ENCODE measurements at regions not wholly inside any gene's neighbourhood (a gene's known extent, or its start where the extent isn't known, plus 50 kb on each side); places are given as distances from the start of the nearest gene placed in this dataset.

DNA sequence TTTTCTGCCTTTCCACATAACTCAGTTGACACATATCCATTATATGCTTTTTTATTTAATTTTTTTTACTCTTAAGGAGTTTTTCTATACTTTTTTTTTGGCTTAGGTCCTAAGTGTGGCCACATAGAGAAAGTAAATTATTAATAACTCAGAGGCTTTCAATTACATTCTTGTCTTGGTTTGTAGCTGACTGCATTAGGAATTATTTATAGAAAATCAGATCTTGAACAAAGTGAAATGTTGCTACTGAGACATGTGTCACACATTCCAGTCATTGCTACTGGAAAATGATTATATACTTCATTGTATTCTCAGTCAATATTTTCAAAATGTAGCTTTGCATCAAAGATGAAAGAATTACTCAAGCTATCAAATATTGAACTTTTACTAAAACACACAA is 1277.9 kb downstream of the CDY2B start:
- H3K36me3 ChIP-seq, result no peaks in the 10 kb centered on the region
- H3K4me3 ChIP-seq (replicated peaks in 1 of 3), result no peak overlapping the region
- no peak for TF ChIP-seq POLR2A (IDR thresholded peaks at IDR 0.05)
- TF ChIP-seq, protein P1, sequence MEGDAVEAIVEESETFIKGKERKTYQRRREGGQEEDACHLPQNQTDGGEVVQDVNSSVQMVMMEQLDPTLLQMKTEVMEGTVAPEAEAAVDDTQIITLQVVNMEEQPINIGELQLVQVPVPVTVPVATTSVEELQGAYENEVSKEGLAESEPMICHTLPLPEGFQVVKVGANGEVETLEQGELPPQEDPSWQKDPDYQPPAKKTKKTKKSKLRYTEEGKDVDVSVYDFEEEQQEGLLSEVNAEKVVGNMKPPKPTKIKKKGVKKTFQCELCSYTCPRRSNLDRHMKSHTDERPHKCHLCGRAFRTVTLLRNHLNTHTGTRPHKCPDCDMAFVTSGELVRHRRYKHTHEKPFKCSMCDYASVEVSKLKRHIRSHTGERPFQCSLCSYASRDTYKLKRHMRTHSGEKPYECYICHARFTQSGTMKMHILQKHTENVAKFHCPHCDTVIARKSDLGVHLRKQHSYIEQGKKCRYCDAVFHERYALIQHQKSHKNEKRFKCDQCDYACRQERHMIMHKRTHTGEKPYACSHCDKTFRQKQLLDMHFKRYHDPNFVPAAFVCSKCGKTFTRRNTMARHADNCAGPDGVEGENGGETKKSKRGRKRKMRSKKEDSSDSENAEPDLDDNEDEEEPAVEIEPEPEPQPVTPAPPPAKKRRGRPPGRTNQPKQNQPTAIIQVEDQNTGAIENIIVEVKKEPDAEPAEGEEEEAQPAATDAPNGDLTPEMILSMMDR (IDR thresholded peaks at IDR 0.05), result no peak
- no peaks in the 10 kb centered on the region for H3K4me1 ChIP-seq
- intact Hi-C loops (cut with DNase I), result no loop called here
- H3K27me3 ChIP-seq, result no peaks in the 10 kb centered on the region
- H3K9me3 ChIP-seq, result no peaks in the 10 kb centered on the region
- no peak for DNase-seq
- H3K27ac ChIP-seq, result no peak overlapping the region

DNA sequence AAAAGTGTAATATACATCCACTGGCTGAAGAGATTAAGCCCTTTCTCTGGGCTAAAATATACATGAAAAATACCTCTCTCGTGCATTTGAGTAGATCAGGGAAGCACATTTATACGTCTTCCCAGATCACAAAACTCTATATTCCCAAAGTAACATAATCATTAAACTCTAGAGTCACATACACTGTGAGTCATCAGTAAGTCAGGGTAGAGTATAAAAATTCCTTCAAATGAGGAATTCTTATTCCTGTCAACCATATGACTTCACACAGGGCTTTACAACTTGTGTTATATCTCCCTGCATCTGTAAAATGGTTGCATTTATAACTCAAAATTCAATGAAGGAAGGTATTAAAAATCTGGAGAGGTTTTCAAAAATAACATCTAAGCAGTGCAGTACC is 1278.4 kb downstream of the CDY2B start:
- Histone ChIP-seq H3K36me3 (no peaks in the 10 kb centered on the region), H3K4me3 (replicated peaks in 1 of 3) (no peak overlapping the region), H3K27ac (no peak overlapping the region), H3K27me3 (no peaks in the 10 kb centered on the region), H3K9me3 (no peaks in the 10 kb centered on the region), H3K4me1 (no peaks in the 10 kb centered on the region)
- no peak for TF ChIP-seq POLR2A (IDR thresholded peaks at IDR 0.05)
- TF ChIP-seq, protein P1 (IDR thresholded peaks at IDR 0.05), result no peak
- DNase-seq, result no peak
- intact Hi-C loops (cut with DNase I), result no loop called here
- WGBS, 2 donors, result 88 to 93% methylated on average over 2 of the region's 2 CpGs

DNA sequence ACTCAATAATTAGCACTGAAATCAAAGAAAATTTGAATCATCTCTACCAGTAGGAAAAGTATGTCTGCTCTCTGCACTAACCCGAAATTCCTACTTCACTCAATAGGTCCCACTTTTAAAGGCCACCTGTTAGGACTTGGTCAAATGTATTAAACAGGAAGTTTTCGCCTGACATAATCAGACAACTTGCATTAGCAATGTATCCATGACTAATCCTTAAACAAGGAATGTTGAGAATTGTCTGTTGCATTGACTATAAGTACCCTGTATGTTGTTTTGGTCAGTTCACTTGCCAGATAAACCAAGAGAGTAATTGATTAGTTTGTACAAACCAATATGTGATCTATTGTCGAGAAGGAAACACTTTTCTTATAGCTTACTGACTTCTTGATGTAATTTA is 1308.0 kb downstream of the CDY2B start:
- Histone ChIP-seq H3K4me3 (replicated peaks in 1 of 3) (no peak overlapping the region), H3K27ac (no peak overlapping the region), H3K27me3 (no peaks in the 10 kb centered on the region), H3K4me1 (no peaks in the 10 kb centered on the region), H3K36me3 (no peaks in the 10 kb centered on the region), H3K9me3 (no peaks in the 10 kb centered on the region)
- intact Hi-C loops (cut with DNase I), result no loop called here
- DNase-seq, result no peak
- TF ChIP-seq, protein P1 (IDR thresholded peaks at IDR 0.05), result no peak
- no peak for TF ChIP-seq POLR2A (IDR thresholded peaks at IDR 0.05)
- 82 to 87% methylated on average over 3 of the region's 3 CpGs for WGBS, 2 donors

DNA sequence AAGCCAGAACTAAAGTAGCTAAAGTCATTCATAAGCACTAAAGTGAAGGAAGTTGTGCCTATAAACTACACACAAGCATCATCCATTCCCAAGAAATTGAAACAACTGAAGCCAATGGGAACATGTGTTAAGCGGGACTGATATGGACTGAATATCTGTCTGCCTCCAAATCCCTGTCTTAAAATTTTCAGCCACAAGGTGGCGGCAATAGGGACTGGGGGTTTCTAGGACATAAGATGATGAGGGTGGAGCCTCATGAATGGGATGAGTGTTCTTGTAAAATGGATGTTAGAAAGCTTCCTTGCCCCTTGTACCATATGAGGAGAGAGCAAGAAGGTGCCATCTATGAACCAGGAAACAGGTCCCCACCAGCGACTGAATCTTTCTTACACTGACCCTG is 1317.5 kb downstream of the CDY2B start:
- H3K27me3 ChIP-seq, result no peaks in the 10 kb centered on the region
- H3K27ac ChIP-seq, result no peak overlapping the region
- no peaks in the 10 kb centered on the region for H3K36me3 ChIP-seq
- intact Hi-C loops (cut with DNase I), result no loop called here
- H3K4me1 ChIP-seq, result no peaks in the 10 kb centered on the region
- no peak overlapping the region for H3K4me3 ChIP-seq (replicated peaks in 1 of 3)
- no peak for TF ChIP-seq POLR2A (IDR thresholded peaks at IDR 0.05)
- TF ChIP-seq, protein P1 (IDR thresholded peaks at IDR 0.05), result no peak
- WGBS, 2 donors, result 57 to 77% methylated on average over 3 of the region's 3 CpGs
- no peak for DNase-seq
- no peaks in the 10 kb centered on the region for H3K9me3 ChIP-seq

DNA sequence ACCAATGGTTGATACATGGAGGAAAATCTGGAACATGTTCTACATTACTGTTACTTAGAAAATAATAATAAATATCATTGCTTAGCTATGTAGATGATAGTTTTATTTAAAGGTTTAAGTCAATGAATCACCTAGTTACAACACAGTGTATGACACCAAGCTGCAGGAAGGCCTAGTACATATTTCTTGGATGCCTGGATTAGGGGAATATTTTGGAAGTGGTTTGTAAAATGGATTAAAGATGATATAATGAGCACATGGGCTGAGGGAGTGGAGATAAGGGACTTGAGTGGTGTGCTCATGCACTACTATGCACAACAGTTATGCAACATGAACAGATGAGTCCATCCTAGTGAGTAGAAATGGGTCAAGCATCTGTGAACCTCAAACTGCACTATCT is 1358.0 kb downstream of the CDY2B start:
- TF ChIP-seq, protein P1 (IDR thresholded peaks at IDR 0.05), result no peak
- TF ChIP-seq POLR2A (IDR thresholded peaks at IDR 0.05), result no peak
- H3K4me1 ChIP-seq, result no peaks in the 10 kb centered on the region
- intact Hi-C loops (cut with DNase I), result no loop called here

More for the DNA sequence above, 1358.0 kb downstream of the CDY2B start:
- Histone ChIP-seq H3K27ac (no peak overlapping the region), H3K4me3 (replicated peaks in 1 of 3) (no peak overlapping the region), H3K27me3 (no peaks in the 10 kb centered on the region), H3K36me3 (no peaks in the 10 kb centered on the region), H3K9me3 (no peaks in the 10 kb centered on the region)
- no peak for DNase-seq
